ENCODE measurements at regions not wholly inside any gene's neighbourhood (a gene's known extent, or its start where the extent isn't known, plus 50 kb on each side); places are given as distances from the start of the nearest gene placed in this dataset.

- TF ChIP-seq CTCF (IDR thresholded peaks at IDR 0.05): no peak
- TF ChIP-seq POLR2A (IDR thresholded peaks at IDR 0.05): no peak
These were observed 729.7 kb downstream of the BRD1 start for GRCh38 chr22:49097966-49098365.

Measured in tibial nerve (tissue), 3 donors.